NCI-H2107 (cell line): ENCODE measurements at regions not wholly inside any gene's neighbourhood (a gene's known extent, or its start where the extent isn't known, plus 50 kb on each side); places are given as distances from the start of the nearest gene placed in this dataset.
"Not testable (repeated sequence)": the region's sequence is repeated elsewhere in the genome, so short reads cannot be mapped to it uniquely, and the experiment has no call there.

ENCODE experiments used
- DNase-seq: peaks from one replicate; lab custom pipeline; 2025; lab: John Stamatoyannopoulos, UW

GRCh38 chr5:163789870-163790269 is 284.5 kb downstream of the MAT2B start:
- DNase-seq: no peak

DNA sequence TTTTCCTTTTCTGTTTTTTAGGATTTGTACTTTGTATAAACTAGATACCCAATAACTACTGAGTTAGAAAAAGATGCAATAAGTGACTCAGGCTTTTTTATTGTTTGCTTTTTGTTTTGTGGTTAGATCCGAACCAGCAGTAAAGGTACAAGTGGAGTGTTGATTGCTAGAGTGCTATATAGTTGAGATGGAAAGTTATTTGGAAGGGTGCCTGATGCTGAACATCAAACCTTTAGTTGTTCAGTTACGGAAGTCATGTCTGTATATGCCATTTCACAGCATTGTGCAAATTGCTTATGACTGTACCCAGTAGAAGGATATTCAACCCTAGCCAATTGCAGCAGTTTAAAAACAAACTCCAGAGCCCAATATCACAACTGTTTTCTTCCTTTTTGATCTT is 285.1 kb downstream of the MAT2B start:
- DNase-seq: no peak

- no peak for DNase-seq
These were observed 289.6 kb downstream of the MAT2B start for GRCh38 chr5:163794993-163795392.

GRCh38 chr5:163807781-163808180 is 302.4 kb downstream of the MAT2B start:
- DNase-seq: no peak

DNA sequence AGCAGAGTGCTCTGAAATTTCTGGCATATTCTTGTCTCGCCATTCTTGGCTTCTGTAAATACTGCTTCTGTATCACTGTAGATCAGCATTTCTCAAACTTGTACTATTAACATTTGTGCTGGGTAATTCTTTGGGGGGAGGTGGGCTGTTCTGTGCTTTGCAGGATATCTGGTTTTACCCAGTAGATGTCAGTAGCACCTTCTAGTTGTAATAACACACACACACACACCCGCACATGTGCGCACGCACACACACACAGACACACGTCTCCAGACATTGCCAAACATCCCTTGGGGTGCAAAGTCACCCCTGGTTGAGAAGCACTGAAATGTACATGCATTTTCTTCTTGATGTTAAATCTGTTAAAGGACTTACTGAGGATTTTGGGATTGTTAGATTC is 304.1 kb downstream of the MAT2B start:
- DNase-seq: no peak

GRCh38 chr5:163813900-163814299 is 308.5 kb downstream of the MAT2B start:
- DNase-seq: no peak

DNA sequence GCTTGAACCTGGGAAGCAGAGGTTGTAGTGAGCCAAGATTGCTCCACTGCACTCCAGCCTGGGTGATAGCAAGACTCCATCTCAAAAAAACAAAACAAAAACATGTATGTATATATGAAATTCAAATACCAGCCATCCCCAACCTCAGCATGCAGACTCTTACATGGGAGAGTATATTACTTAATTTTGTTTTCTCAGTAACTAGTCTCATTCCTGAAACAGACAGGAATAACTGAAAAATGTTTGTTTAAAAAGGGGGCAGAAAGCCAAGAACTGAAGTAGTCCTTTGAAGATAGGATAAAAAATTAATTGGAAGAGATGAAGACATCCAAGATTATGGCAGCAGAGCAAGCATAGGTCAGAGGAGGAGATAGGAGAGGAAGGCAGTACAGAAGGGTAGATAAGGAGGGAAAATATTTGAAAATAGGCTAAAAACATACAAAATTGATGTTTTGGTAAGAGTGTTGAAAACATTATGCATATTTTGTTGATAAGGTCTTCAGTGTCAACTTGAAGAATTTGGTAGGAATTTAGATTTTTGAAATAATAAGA is 309.9 kb downstream of the MAT2B start:
- DNase-seq: no peak

DNA sequence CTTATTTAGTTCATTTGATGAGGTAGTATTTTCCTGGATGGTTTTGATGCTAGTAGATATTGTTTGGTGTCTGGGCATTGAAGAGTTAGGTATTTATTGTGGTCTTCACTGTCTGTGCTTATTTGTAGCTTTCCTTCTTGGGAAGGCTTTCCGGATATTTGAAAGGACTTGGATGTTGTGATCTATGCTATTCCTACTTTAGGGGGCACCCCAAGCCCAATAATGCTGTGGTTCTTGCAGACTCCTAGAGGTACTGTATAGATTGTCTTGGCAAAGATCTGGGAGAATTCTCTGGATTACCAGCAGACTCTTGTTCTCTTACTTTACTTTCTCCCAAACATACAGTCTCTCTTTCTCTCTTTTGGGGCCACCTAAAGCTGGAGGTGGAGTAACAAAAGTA is 315.7 kb downstream of the MAT2B start:
- DNase-seq: no peak

DNA sequence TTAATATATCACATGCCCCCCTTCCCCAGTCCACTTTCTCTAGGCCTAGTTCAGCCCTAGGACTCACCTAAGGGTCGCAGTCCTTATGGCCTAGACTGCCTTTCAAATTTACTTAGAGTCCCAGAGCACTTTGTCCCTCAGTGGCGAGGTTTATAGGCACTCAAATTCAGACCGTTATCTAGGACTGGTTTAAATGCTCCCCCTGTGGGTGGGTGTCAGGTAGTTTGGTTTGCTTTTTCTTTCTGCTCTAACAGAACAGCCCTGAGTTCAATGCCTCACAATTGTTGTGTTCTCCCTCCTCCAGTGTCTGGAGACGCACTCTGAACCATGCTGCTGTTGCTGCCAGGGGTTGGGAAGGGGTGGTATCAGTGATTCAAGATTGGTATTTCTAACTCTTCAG is 317.1 kb downstream of the MAT2B start:
- DNase-seq: no peak

DNA sequence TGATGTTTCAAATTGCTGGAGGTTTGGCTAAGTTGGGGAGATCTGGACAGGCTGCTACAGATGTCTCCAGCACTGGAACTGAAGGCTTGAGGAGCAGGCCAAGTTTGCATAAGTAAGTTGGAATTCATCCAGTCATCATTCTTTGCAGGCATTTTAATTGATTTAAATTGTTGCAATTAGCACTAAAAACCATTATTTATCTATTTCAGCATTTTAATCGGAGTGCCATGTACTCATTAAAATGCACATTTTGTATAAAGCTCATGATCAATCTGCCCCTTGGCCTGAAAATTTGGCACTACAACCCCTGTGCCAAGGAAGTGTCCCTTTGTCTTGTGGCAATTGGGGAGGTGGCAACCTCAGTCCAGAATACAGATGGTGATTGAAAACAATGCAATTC is 320.2 kb downstream of the MAT2B start:
- no peak for DNase-seq

GRCh38 chr5:163826201-163826600 is 320.8 kb downstream of the MAT2B start:
- no peak for DNase-seq

DNA sequence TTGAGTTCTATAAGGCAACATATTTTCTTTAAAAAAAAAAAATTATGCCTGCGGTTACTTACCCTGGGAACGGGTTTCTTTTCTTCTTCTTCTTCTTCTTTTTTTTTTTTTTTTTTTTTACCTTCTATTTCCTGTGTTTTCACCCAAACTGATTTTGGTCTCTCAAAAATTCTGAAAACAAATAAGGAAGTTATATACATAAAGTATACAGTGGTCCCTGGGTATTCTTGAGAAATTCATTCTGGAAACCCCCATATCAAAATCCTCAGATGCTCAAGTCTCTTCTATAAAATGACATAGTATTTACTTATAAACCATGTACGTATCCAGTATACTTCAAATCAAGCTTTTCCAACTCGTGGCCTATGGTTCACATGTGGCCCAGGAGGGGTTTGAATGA is 326.7 kb downstream of the MAT2B start:
- no peak for DNase-seq

GRCh38 chr5:163838738-163839137 is 333.3 kb downstream of the MAT2B start:
- no peak for DNase-seq

DNA sequence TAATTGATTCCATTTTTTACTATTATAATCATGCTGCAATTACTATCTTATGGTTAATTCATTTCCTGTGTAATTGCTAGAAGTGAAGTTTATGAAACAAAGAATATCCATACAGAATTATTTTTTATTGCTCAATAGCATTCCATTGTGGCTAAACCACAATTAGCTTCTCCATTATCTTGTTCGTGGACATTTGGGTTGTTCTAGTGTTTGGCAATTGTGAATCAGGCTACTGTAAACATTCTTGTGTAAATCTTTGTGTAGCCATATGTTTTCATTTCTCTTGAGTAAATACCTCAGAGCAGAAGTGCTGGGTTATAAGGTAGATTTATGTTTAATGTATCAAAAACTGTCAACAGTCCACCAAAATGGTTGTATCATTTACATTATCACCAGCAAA is 341.1 kb downstream of the MAT2B start:
- no peak for DNase-seq

- no peak for DNase-seq
These were observed 350.3 kb downstream of the MAT2B start for GRCh38 chr5:163855754-163856153.

DNA sequence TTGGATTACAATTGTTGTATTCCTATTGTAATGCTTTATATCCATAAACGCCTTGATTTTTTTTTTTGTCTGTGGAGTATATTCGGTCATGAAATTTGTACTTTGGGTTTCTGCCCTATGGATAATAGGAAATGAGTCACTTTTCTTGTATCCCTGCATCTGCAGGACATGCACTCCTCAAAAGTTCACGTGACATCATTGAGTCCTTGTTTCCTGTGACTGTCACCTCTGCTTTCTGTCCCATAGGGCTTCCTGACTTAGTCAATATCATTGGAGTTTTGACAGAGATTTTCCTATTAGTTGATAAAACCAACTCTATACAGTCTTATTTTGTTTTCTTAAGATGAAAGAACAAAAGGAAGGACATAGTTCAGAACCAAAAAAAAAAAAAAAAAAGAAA is 356.3 kb downstream of the MAT2B start:
- no peak for DNase-seq

- DNase-seq: no peak
These were observed 361.9 kb downstream of the MAT2B start for GRCh38 chr5:163867324-163867723.

DNA sequence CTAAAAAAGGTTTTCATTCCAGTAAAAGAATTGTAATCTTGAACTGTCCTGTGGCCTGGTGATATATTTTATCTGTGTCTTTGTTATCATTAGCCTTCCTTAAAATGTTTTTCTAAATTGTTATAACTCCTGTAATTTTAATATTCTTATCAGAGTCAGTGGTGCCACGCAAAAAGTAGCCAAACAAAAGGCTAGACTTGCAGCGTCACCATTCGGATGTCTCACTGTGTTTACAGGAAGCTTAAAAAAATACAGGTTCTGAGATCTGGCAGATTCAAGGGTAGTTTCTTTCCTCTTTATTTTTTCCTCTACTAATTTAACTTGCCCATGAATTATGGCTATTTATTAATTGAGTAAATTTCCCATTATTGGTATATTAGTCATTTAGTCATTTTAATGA is 362.3 kb downstream of the MAT2B start:
- DNase-seq: no peak

- DNase-seq: no peak
These were observed 364.2 kb downstream of the MAT2B start for GRCh38 chr5:163869581-163869980.

DNA sequence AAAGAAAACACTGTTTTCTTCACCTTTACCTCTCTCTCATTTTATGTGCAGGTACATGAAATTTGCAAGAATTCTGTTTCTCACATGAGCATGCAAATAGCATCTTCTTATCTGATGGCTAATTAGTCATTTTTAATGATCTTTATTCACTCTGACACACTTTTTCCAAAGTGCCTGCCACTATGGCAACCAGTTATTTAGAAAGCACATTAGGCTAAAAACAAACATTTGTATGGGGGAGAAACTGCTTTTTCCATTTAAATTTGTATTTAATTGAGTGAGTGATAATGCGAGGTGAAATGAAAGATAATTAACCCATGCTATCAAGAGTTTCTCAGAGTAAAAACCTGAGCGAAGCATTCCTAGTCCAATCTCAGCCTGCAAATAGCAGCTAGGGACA is 365.0 kb downstream of the MAT2B start:
- no peak for DNase-seq

DNA sequence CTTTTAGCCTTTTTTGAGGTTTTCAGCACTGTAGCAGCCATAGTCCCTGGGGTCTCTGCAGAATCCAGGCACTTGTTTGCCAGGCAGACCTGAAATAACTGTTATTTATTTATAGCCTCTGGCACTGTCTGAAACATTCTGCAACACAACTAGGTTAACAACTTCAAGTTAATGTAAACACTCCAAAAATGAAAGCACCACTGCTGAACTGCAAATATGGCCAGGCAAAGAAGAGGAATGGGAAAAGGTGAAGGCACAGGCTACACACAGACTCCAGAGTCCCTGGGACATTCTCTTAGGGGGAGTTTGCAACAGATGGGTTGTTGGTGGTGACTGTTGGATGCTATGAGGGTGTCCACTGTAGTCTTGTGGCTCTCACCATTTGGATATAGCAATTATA is 369.0 kb downstream of the MAT2B start:
- no peak for DNase-seq

GRCh38 chr5:163874912-163875311 is 369.5 kb downstream of the MAT2B start:
- not testable (repeated sequence) for DNase-seq

- no peak for DNase-seq
These were observed 372.4 kb downstream of the MAT2B start for GRCh38 chr5:163877865-163878264.

- DNase-seq: no peak
These were observed 373.1 kb downstream of the MAT2B start for GRCh38 chr5:163878490-163878889.

DNA sequence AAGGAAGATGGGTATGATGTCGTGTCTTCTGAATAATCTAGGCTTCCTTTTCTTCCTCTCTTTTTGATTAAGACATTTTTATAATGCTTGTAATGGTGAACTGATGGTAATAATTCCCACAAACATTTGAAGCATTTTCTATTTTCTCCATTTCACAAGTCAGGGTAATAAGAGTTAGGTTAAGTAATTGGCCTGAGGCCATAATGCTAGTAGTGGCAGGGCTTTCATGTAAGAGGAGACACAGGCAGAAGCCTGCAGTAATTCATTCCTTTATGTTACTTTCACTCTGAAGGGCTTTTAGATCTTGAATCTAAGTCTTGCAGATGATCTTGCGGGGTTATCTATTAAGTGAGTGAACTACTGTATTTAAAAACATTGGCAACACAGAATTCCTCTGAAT is 374.9 kb downstream of the MAT2B start:
- DNase-seq: no peak
